ENCODE measurements at regions not wholly inside any gene's neighbourhood (a gene's known extent, or its start where the extent isn't known, plus 50 kb on each side); places are given as distances from the start of the nearest gene placed in this dataset.

DNA sequence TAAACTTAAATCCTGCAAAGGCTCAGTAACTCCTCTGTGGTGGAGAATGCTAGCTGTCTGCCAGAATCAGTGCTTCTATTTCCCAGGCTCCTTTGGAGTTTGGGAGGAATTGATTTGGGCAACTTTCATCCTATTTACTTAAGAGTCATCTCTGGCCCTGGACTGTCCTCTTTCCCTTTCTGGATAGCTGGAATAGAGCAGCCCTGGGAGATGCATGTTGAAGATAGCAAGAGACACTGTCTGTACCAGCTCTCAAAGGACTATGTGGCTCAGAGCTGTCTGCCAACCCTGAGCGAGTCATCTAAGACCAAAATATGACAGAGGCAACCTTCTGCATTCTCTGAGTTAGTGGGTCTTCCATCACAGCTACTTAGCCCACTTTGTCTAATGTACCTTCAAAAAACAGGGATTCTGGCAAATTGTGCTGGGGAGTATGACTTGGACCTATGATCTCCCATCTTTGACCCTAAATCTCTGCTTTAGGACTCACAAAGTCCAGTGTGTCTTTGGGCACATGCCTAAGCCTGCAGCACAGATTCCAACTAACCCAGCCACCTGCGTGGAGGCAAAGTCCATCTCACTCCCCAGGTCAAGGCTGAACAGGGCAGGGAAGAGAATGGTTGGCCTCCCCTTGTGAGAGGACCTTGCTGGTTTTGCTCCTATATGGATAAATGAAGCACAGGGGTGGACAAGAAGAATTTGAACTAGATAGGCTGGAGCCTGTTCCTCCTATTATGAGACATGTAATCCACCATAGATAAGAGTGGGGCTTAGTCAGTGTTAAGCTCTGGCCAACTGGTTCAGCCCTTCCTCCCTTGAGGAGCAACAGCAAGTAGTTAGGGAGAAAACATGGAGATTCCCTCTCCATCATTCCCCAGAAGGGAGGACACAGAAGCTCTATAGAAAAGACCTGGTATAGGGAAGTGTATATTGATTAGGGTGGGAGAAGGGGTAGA lies 99.1 kb upstream of the PELI1 start:
- intact Hi-C loops (cut with DNase I; ENCODE audit: low total_unique reads): no loop called here
- 87 to 89% methylated on average over 2 of the region's 2 CpGs for WGBS, 2 donors
- no peak for TF ChIP-seq POLR2A (IDR thresholded peaks at IDR 0.05)
- TF ChIP-seq, protein P1, sequence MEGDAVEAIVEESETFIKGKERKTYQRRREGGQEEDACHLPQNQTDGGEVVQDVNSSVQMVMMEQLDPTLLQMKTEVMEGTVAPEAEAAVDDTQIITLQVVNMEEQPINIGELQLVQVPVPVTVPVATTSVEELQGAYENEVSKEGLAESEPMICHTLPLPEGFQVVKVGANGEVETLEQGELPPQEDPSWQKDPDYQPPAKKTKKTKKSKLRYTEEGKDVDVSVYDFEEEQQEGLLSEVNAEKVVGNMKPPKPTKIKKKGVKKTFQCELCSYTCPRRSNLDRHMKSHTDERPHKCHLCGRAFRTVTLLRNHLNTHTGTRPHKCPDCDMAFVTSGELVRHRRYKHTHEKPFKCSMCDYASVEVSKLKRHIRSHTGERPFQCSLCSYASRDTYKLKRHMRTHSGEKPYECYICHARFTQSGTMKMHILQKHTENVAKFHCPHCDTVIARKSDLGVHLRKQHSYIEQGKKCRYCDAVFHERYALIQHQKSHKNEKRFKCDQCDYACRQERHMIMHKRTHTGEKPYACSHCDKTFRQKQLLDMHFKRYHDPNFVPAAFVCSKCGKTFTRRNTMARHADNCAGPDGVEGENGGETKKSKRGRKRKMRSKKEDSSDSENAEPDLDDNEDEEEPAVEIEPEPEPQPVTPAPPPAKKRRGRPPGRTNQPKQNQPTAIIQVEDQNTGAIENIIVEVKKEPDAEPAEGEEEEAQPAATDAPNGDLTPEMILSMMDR (IDR thresholded peaks at IDR 0.05): no peak
- H3K4me3 ChIP-seq (ENCODE audit: low read depth, poor library complexity, severe bottlenecking): no peak overlapping the region
- no peak for DNase-seq (ENCODE audit: low spot score in 2 of 2)

- WGBS, 2 donors: 79 to 83% methylated on average over 1 of the region's 1 CpG
- intact Hi-C loops (cut with DNase I; ENCODE audit: low total_unique reads): no loop called here
- TF ChIP-seq, protein P1 (IDR thresholded peaks at IDR 0.05): no peak
- TF ChIP-seq POLR2A (IDR thresholded peaks at IDR 0.05): no peak
These were observed 99.8 kb upstream of the PELI1 start for GRCh38 chr2:64244037-64244416.

GRCh38 chr2:64245631-64246030 lies 101.4 kb upstream of the PELI1 start:
- WGBS, 2 donors: 79% methylated on average over 4 of the region's 4 CpGs
- intact Hi-C loops (cut with DNase I; ENCODE audit: low total_unique reads): no loop called here
- no peak for DNase-seq (ENCODE audit: low spot score in 2 of 2)
- H3K4me3 ChIP-seq (ENCODE audit: low read depth, poor library complexity, severe bottlenecking): no peak overlapping the region
- TF ChIP-seq POLR2A (IDR thresholded peaks at IDR 0.05): no peak
- TF ChIP-seq, protein P1 (IDR thresholded peaks at IDR 0.05): no peak

More at GRCh38 chr2:64244037-64244416, 99.8 kb upstream of the PELI1 start:
- H3K4me3 ChIP-seq (ENCODE audit: low read depth, poor library complexity, severe bottlenecking): no peak overlapping the region
- DNase-seq (ENCODE audit: low spot score in 2 of 2): no peak

DNA sequence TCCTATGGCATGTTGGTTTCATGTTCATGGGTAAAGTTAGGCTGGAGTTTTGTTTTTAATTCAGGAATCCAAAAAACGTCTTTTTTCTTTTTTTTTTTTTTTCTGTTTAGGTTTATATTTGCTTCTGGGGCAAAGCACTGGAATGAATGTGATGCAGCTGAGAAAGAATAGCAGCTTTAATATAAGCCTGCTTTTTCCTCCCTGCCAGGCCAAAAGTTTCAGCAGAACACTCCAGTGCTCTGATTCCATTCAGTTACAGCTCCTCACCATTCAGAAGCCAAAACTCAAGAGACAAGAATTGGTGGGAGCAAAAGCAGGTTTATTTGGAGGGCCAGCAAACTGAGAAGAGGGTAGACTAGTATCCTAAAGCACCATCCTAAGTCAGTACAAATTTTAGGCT lies 102.7 kb upstream of the PELI1 start:
- WGBS, 2 donors: 16 to 56% methylated on average over 1 of the region's 1 CpG
- H3K4me3 ChIP-seq (ENCODE audit: low read depth, poor library complexity, severe bottlenecking): no peak overlapping the region
- no peak for DNase-seq (ENCODE audit: low spot score in 2 of 2)
- no peak for TF ChIP-seq POLR2A (IDR thresholded peaks at IDR 0.05)
- TF ChIP-seq, protein P1 (IDR thresholded peaks at IDR 0.05): no peak
- intact Hi-C loops (cut with DNase I; ENCODE audit: low total_unique reads): no loop called here

GRCh38 chr2:64249426-64249825 lies 105.2 kb upstream of the PELI1 start:
- intact Hi-C loops (cut with DNase I; ENCODE audit: low total_unique reads): no loop called here
- no peak for TF ChIP-seq POLR2A (IDR thresholded peaks at IDR 0.05)
- TF ChIP-seq, protein P1 (IDR thresholded peaks at IDR 0.05): no peak
- no peak overlapping the region for H3K4me3 ChIP-seq (ENCODE audit: low read depth, poor library complexity, severe bottlenecking)
- no peak for DNase-seq (ENCODE audit: low spot score in 2 of 2)
- 85 to 94% methylated on average over 3 of the region's 3 CpGs for WGBS, 2 donors

Data from lower leg skin (tissue), 4 donors.